OCI-LY7 (cell line): ENCODE measurements at regions not wholly inside any gene's neighbourhood (a gene's known extent, or its start where the extent isn't known, plus 50 kb on each side); places are given as distances from the start of the nearest gene placed in this dataset.

ENCODE experiments used
- BruUV-seq: library from RNA; stranded (reverse); fragments of 400-500 nt; replicated peaks from 2 replicates; lab custom pipeline; 2021; lab: Mats Ljungman, UMichigan
- CTCF ChIA-PET: fragments of 300-600 bp; sonication (Branson Sonifier 250); formaldehyde crosslinking; loops from one replicate; lab custom pipeline; 2022; ENCODE audit warnings: antibody characterized with exemption; ENCODE audit not compliant: unreplicated experiment; lab: Charles Lee
- POLR2A ChIA-PET: fragments of 300-600 bp; sonication (Branson Sonifier 250); formaldehyde crosslinking; loops from one replicate; lab custom pipeline; 2022; ENCODE audit warnings: antibody characterized with exemption; lab: Charles Lee
- DNase-seq: peaks from one replicate; pipeline ENCODE4 v3.0.0-alpha.2; 2015; ENCODE audit warnings: low spot score
- H2AFZ ChIP-seq: fragments of 200-600 bp; sonication (generic), shearing (Covaris generic); 2 replicates; pipeline ENCODE4 v1.6.1; 2014; ENCODE audit warnings: mild to moderate bottlenecking, antibody characterized with exemption, low read length, moderate library complexity
- H3K27ac ChIP-seq: fragments of 200-600 bp; sonication (generic); 2 replicates; pipeline ENCODE4 v1.5.1; 2014; ENCODE audit warnings: mixed run types, low read depth, mild to moderate bottlenecking, moderate library complexity, low read length, inconsistent platforms; ENCODE audit not compliant: poor library complexity, severe bottlenecking
- H3K36me3 ChIP-seq: fragments of 200-600 bp; sonication (generic); 2 replicates; pipeline ENCODE4 v1.6.1; 2014; ENCODE audit warnings: mild to moderate bottlenecking, antibody characterized with exemption, low read length, moderate library complexity, mixed read lengths; ENCODE audit not compliant: insufficient read depth
- H3K4me1 ChIP-seq: fragments of 200-600 bp; sonication (generic); 2 replicates; pipeline ENCODE4 v1.5.1; 2014; ENCODE audit warnings: mild to moderate bottlenecking, low read length; ENCODE audit not compliant: insufficient read depth, poor library complexity, severe bottlenecking
- H3K4me2 ChIP-seq: fragments of 200-600 bp; sonication (generic); 2 replicates; pipeline ENCODE4 v1.6.1; 2014; ENCODE audit warnings: mild to moderate bottlenecking, low read length
- H3K4me3 ChIP-seq: fragments of 200-600 bp; sonication (generic); 2 replicates; pipeline ENCODE4 v1.5.1; 2014; ENCODE audit warnings: mild to moderate bottlenecking, low read depth, low read length; ENCODE audit not compliant: poor library complexity, severe bottlenecking
- H3K79me2 ChIP-seq: fragments of 200-600 bp; sonication (generic); 2 replicates; pipeline ENCODE4 v1.6.1; 2016; ENCODE audit warnings: low read depth, mild to moderate bottlenecking, low read length, moderate library complexity, mixed read lengths; ENCODE audit not compliant: insufficient read depth
- H3K9me2 ChIP-seq: fragments of 200-600 bp; sonication (generic); 2 replicates; pipeline ENCODE4 v1.6.1; 2016; ENCODE audit warnings: mild to moderate bottlenecking, low read length, mixed read lengths; ENCODE audit not compliant: insufficient read depth
- H3K9me3 ChIP-seq: fragments of 200-600 bp; sonication (generic); 2 replicates; pipeline ENCODE4 v1.6.1; 2014; ENCODE audit warnings: mild to moderate bottlenecking, mixed run types, low read length, mixed read lengths
- H4K20me1 ChIP-seq: fragments of 200-600 bp; sonication (generic); 2 replicates; pipeline ENCODE4 v1.6.1; 2014; ENCODE audit warnings: mild to moderate bottlenecking, antibody characterized with exemption, low read length, moderate library complexity, mixed read lengths; ENCODE audit not compliant: insufficient read depth
- CTCF ChIP-seq: fragments of 200-600 bp; sonication (generic); conservative IDR thresholded peaks from 2 replicates; pipeline ENCODE4 v1.5.1; 2014; ENCODE audit warnings: mild to moderate bottlenecking, antibody characterized with exemption, low read length, moderate library complexity, mixed read lengths
- EZH2phosphoT487 ChIP-seq: fragments of 200-600 bp; sonication (generic); IDR thresholded peaks from 2 replicates; pipeline ENCODE4 v1.6.1; 2018; ENCODE audit warnings: low read depth, borderline replicate concordance, mild to moderate bottlenecking, mixed run types, antibody characterized with exemption, low read length, moderate library complexity, mixed read lengths
- intact Hi-C: fragments of 100-400 bp; cut with micrococcal nuclease; formaldehyde crosslinking; loops from one replicate; pipeline ENCODE4 v1.10.0; 2022; ENCODE audit not compliant: unreplicated experiment

- Histone ChIP-seq H3K9me2 (no peaks in the 10 kb centered on the region), H3K27ac (no peak overlapping the region), H3K4me2 (no peak overlapping the region), H3K9me3 (no peaks in the 10 kb centered on the region), H3K4me1 (no peaks in the 10 kb centered on the region), H3K4me3 (no peak overlapping the region), H4K20me1 (no peaks in the 10 kb centered on the region), H3K36me3 (no peaks in the 10 kb centered on the region), H3K79me2 (no peaks in the 10 kb centered on the region), H2AFZ (no peak overlapping the region)
- TF ChIP-seq CTCF (no peak), EZH2phosphoT487 (no peak)
- DNase-seq, result no peak
- ChIA-PET CTCF (no interaction called here), POLR2A (interaction anchor here (0.6 to 1.0 kb wide), 2 partner anchors 415 to 454 kb away, joined by 3 to 4 read pairs; no protein-coding TSS in a partner anchor)
- intact Hi-C loops, result loop anchor here (5.0 kb wide), 1 partner anchor 807 kb away; no protein-coding TSS in a partner anchor
- no TSS peak for BruUV-seq
These were observed 102.0 kb upstream of the KCNQ5 start for GRCh38 chr6:72519871-72520270.

- no peak overlapping the region for H2AFZ ChIP-seq
- H3K36me3 ChIP-seq, result no peaks in the 10 kb centered on the region
- intact Hi-C loops, result loop anchor here (2.0 to 5.0 kb wide), 2 partner anchors 659 to 806 kb away; no protein-coding TSS in a partner anchor
- TF ChIP-seq CTCF, result no peak
- TF ChIP-seq EZH2phosphoT487, result no peak
- no peaks in the 10 kb centered on the region for H3K9me3 ChIP-seq
- no peaks in the 10 kb centered on the region for H4K20me1 ChIP-seq
- DNase-seq, result no peak
- CTCF ChIA-PET, result no interaction called here
- H3K4me2 ChIP-seq, result no peak overlapping the region
- H3K4me1 ChIP-seq, result no peaks in the 10 kb centered on the region
- no peak overlapping the region for H3K27ac ChIP-seq
- H3K79me2 ChIP-seq, result no peaks in the 10 kb centered on the region
- no peaks in the 10 kb centered on the region for H3K9me2 ChIP-seq
- no peak overlapping the region for H3K4me3 ChIP-seq
- POLR2A ChIA-PET, result no interaction called here
- no TSS peak for BruUV-seq
These were observed 100.2 kb upstream of the KCNQ5 start for GRCh38 chr6:72521684-72522083.

GRCh38 chr6:72522735-72523141 lies 99.1 kb upstream of the KCNQ5 start:
- H3K9me3 ChIP-seq, result no peaks in the 10 kb centered on the region
- no peak overlapping the region for H3K4me3 ChIP-seq
- no TSS peak for BruUV-seq
- no peaks in the 10 kb centered on the region for H3K36me3 ChIP-seq
- ChIA-PET CTCF (no interaction called here), POLR2A (interaction anchor here (0.8 kb wide), 1 partner anchor 808 kb away, joined by 3 read pairs; no protein-coding TSS in a partner anchor)
- H3K4me1 ChIP-seq, result no peaks in the 10 kb centered on the region
- H3K9me2 ChIP-seq, result no peaks in the 10 kb centered on the region
- TF ChIP-seq CTCF, result peak; percentile 69
- TF ChIP-seq EZH2phosphoT487, result no peak
- H4K20me1 ChIP-seq, result no peaks in the 10 kb centered on the region
- DNase-seq, result peak; percentile 42
- intact Hi-C loops, result loop anchor here (2.0 to 5.0 kb wide), 2 partner anchors 658 to 805 kb away; no protein-coding TSS in a partner anchor
- H3K79me2 ChIP-seq, result no peaks in the 10 kb centered on the region
- H2AFZ ChIP-seq, result no peak overlapping the region
- no peak overlapping the region for H3K4me2 ChIP-seq
- H3K27ac ChIP-seq, result no peak overlapping the region
